Skeletal muscle satellite cell (primary cell): ENCODE measurements at regions not wholly inside any gene's neighbourhood (a gene's known extent, or its start where the extent isn't known, plus 50 kb on each side); places are given as distances from the start of the nearest gene placed in this dataset.

Source experiments
- H3K27me3 ChIP-seq: 2 replicates; pipeline ENCODE4 v1.7.0; 2013; ENCODE audit warnings: low read length; ENCODE audit not compliant: control insufficient read depth, insufficient read depth
- H3K36me3 ChIP-seq: 2 replicates; pipeline ENCODE4 v1.7.0; 2013; ENCODE audit warnings: mild to moderate bottlenecking, control low read depth, low read length; ENCODE audit not compliant: insufficient read depth
- H3K4me1 ChIP-seq: 2 replicates; pipeline ENCODE4 v1.7.0; 2013; ENCODE audit warnings: low read length; ENCODE audit not compliant: control insufficient read depth, insufficient read depth
- H3K4me2 ChIP-seq: 2 replicates; pipeline ENCODE4 v1.7.0; 2013; ENCODE audit warnings: mild to moderate bottlenecking, low read length
- H3K4me3 ChIP-seq: 2 replicates; pipeline ENCODE4 v1.7.0; 2013; ENCODE audit warnings: low read length
- H3K9ac ChIP-seq: 2 replicates; pipeline ENCODE4 v1.7.0; 2013; ENCODE audit warnings: mild to moderate bottlenecking, low read depth, low read length, moderate library complexity
- H3K9me3 ChIP-seq: replicated peaks from 2 replicates; pipeline ENCODE4 v1.7.0; 2013; ENCODE audit warnings: mild to moderate bottlenecking, control low read depth, low read length

DNA sequence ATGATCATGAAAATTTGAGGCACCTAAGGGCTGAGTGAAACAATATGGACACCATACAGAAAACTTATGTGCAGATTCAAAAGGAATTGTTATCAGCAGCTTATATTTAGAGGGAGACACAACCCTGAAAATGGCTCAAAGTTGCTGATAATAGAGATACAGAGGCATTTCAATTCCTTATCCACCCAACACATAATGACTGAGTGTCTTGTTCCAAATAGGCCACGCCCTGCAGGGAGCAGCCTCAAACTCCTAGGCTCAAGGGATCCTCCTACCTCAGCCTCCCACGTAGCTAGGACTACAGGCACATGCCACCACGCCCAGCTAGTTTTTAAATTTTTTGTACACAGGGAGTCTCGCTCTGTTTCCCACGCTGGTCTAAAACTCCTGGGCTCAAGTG lies 79.0 kb downstream of the LBH start:
- H3K9me3 ChIP-seq: no peaks in the 10 kb centered on the region
- H3K4me1 ChIP-seq: peaks cover 8% of the 10 kb centered on the region
- H3K9ac ChIP-seq: no peak overlapping the region
- H3K27me3 ChIP-seq: no peaks in the 10 kb centered on the region
- no peak overlapping the region for H3K4me2 ChIP-seq
- H3K36me3 ChIP-seq: no peaks in the 10 kb centered on the region
- H3K4me3 ChIP-seq: no peak overlapping the region

DNA sequence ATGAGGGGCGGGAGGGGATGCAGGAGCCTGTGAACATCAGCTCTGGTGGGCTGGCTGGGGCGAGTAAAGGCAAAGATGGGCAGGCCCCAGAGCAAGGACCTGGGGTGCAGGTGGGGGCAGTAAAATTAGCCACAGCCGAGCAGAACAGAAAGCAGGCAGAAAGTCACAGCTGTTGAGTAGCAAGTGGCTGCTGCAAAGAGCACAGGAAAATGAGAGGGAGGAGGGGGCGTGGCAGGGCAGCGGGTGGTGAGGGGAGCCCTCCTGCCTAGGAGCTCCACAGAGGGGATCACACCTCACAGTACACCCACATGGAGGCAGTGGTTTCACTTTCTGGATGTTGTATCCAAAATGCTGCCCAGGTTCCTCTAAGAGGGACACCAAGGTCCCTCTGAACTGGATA lies 79.6 kb downstream of the LBH start:
- Histone ChIP-seq H3K4me2 (no peak overlapping the region), H3K4me1 (peaks cover 2% of the 10 kb centered on the region), H3K27me3 (no peaks in the 10 kb centered on the region), H3K9me3 (no peaks in the 10 kb centered on the region), H3K4me3 (no peak overlapping the region), H3K36me3 (no peaks in the 10 kb centered on the region), H3K9ac (no peak overlapping the region)

GRCh38 chr2:30311711-30312110 lies 80.4 kb downstream of the LBH start:
- no peak overlapping the region for H3K4me3 ChIP-seq
- no peaks in the 10 kb centered on the region for H3K9me3 ChIP-seq
- no peak overlapping the region for H3K4me2 ChIP-seq
- no peaks in the 10 kb centered on the region for H3K27me3 ChIP-seq
- no peak overlapping the region for H3K9ac ChIP-seq
- H3K36me3 ChIP-seq: no peaks in the 10 kb centered on the region
- no peaks in the 10 kb centered on the region for H3K4me1 ChIP-seq

DNA sequence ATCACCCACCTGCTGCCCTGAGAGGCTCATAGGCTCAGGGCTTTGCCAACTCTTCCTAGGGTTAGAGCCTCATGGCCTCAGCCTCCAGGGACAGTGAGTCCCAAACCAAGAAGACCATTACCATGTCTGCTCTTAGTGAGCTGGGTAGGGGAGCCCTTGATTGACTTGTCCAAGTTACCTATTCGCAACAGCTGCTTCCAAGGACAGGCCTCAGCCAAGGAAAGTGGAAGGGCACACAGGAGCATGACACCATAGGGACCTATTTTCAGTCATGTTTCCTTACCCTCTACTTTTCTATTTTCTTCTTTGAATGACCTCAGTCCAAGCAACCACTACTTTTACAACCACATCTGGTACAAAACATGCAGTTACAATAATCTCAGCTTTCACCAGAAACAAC lies 81.6 kb downstream of the LBH start:
- Histone ChIP-seq H3K9me3 (no peaks in the 10 kb centered on the region), H3K9ac (no peak overlapping the region), H3K4me2 (no peak overlapping the region), H3K4me3 (no peak overlapping the region), H3K36me3 (no peaks in the 10 kb centered on the region), H3K4me1 (no peaks in the 10 kb centered on the region), H3K27me3 (no peaks in the 10 kb centered on the region)

GRCh38 chr2:30314981-30315380 lies 83.6 kb downstream of the LBH start:
- Histone ChIP-seq H3K27me3 (no peaks in the 10 kb centered on the region), H3K4me3 (no peak overlapping the region), H3K9me3 (no peaks in the 10 kb centered on the region), H3K4me2 (no peak overlapping the region), H3K4me1 (no peaks in the 10 kb centered on the region), H3K9ac (no peak overlapping the region), H3K36me3 (no peaks in the 10 kb centered on the region)

DNA sequence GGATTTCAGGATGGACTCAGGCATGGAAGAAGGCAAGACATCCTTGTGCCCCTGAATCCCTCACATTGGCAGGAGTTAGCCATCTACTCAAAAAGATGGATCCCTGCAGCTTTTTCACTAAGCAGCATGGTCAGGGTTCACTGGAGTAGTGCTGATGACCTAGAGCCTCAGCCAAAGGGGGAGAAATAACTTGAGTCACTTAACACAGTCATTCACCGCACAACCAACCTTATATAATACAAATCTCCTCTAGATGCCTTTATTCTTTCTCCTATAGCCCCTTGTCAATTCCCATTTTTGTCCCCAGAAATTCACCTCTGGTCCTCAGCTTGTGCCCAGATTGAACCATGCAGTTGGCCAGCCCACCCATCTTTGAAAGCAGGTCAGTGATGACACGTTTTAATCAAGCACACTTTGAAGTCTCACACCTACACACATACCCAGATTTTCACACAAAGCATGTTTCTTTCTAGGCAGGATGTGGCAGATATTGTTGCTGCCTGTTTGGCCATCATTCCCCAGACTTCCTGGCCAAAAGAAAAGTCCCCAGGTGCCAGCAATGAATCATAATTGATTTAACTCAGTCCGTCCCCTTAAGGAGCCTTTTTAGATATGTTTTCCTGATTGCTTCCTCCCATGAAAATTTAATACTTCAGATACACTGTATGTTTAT lies 84.2 kb downstream of the LBH start:
- H3K4me3 ChIP-seq: no peak overlapping the region
- no peaks in the 10 kb centered on the region for H3K4me1 ChIP-seq
- no peaks in the 10 kb centered on the region for H3K27me3 ChIP-seq
- no peaks in the 10 kb centered on the region for H3K36me3 ChIP-seq
- no peaks in the 10 kb centered on the region for H3K9me3 ChIP-seq
- H3K4me2 ChIP-seq: no peak overlapping the region
- H3K9ac ChIP-seq: no peak overlapping the region

DNA sequence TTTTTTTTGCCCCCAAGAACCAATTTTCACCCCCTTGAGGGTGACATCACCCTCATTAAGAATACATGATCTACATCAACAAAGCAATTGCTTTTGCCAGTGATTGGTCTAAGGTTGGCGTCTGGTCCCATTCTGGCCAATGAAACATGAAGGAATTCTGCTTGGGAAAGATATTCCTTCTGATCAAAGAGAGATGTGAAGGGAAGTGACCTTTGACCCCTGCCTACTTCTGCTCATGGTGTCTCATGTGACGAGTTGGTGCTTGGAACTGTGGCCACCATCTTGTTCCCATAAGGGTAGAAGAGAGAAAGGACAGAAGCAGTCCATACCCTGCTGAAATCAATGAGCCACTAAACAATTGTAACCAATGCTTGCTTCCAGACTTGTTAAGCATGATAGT lies 85.1 kb downstream of the LBH start:
- Histone ChIP-seq H3K27me3 (no peaks in the 10 kb centered on the region), H3K4me3 (no peak overlapping the region), H3K9me3 (no peaks in the 10 kb centered on the region)

DNA sequence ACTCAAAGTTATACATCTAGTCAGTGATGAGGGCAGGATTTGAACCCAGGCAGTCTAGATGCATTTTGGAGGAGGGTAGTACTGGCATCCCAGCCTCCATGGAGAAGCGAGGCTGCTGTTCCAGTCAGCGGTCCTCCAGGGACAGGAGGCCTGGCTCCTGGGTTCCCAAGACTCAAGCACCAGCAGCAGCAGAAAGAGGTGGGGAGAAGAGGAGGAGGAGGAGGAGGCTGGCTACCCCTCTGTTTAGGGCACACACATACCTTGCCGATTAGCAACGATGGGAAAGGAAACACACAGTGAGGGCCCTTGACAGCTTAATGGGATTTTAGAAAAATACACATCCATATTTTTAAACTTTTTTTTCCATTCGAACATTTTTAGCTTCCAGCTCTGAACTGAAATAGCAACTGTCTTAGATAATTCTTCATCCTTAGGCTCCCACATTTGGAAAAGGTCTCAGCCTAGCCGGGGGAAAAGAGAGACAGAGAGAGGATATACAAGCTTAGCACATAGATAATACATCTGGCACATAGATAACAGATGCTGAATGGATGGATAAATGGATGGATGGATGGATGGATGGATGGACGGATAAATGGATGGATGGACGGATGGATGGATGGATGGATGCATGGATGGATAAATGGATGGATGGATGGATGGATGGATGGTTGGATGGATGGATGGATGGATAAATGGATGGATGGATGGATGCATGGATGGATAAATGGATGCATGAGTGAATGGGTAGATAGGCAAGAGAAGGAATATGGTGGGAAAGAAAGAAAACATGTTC lies 87.9 kb downstream of the LBH start:
- H3K27me3 ChIP-seq: no peaks in the 10 kb centered on the region

More for the DNA sequence above, 85.1 kb downstream of the LBH start:
- no peaks in the 10 kb centered on the region for H3K36me3 ChIP-seq
- H3K4me1 ChIP-seq: peaks cover 4% of the 10 kb centered on the region
- no peak overlapping the region for H3K9ac ChIP-seq
- H3K4me2 ChIP-seq: no peak overlapping the region

DNA sequence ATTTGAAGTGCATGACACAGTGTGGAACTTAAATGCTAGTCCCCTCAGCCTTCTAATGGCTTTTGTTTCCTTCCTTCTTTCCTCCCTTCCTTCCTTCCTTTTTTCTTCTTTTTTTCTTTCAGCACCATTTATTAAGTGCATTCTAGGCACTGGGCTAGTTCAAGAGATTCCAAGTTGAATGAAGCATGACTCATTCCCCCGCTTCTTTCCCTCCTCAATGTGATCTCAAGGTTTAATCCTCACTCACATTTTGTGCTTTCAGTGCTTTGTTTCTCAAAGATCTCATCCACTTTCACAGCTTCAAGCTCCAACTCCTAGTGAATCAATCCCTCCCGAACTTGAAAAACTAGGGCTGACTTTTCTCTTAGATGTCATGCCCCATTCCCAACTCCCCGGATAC lies 90.1 kb downstream of the LBH start:
- Histone ChIP-seq H3K9me3 (no peaks in the 10 kb centered on the region), H3K4me1 (peaks cover 4% of the 10 kb centered on the region), H3K27me3 (no peaks in the 10 kb centered on the region), H3K36me3 (no peaks in the 10 kb centered on the region), H3K4me2 (no peak overlapping the region), H3K4me3 (no peak overlapping the region), H3K9ac (no peak overlapping the region)

More for the DNA sequence above, 87.9 kb downstream of the LBH start:
- Histone ChIP-seq H3K4me1 (peaks cover 4% of the 10 kb centered on the region), H3K9me3 (no peaks in the 10 kb centered on the region), H3K9ac (no peak overlapping the region), H3K36me3 (no peaks in the 10 kb centered on the region), H3K4me2 (no peak overlapping the region), H3K4me3 (no peak overlapping the region)

GRCh38 chr2:30323499-30323898 lies 92.2 kb downstream of the LBH start:
- Histone ChIP-seq H3K9me3 (no peaks in the 10 kb centered on the region), H3K27me3 (no peaks in the 10 kb centered on the region), H3K9ac (no peak overlapping the region), H3K4me2 (no peak overlapping the region), H3K4me1 (peaks cover 4% of the 10 kb centered on the region), H3K36me3 (no peaks in the 10 kb centered on the region), H3K4me3 (no peak overlapping the region)

- H3K4me2 ChIP-seq: no peak overlapping the region
- H3K9ac ChIP-seq: no peak overlapping the region
- no peaks in the 10 kb centered on the region for H3K36me3 ChIP-seq
- H3K27me3 ChIP-seq: no peaks in the 10 kb centered on the region
- H3K4me1 ChIP-seq: peaks cover 4% of the 10 kb centered on the region
- H3K9me3 ChIP-seq: no peaks in the 10 kb centered on the region
- H3K4me3 ChIP-seq: no peak overlapping the region
These were observed 93.0 kb downstream of the LBH start for GRCh38 chr2:30324245-30324908.
